MCF 10A (cell line): ENCODE measurements at regions not wholly inside any gene's neighbourhood (a gene's known extent, or its start where the extent isn't known, plus 50 kb on each side); places are given as distances from the start of the nearest gene placed in this dataset.

Experiments used
- BruUV-seq: library from RNA; stranded (reverse); fragments of 400-500 nt; replicated peaks from 2 replicates; lab custom pipeline; 2021; lab: Mats Ljungman, UMichigan
- CTCF ChIA-PET: fragments of 300-600 bp; sonication (Branson Sonifier 250); formaldehyde crosslinking; extraction: SDS; loops from one replicate; lab custom pipeline; 2021; ENCODE audit warnings: antibody characterized with exemption, inconsistent platforms; lab: Yijun Ruan, JAX
- POLR2A ChIA-PET: fragments of 300-600, 350-650 bp; sonication (Branson Sonifier 250); formaldehyde crosslinking; extraction: SDS; loops from one replicate; lab custom pipeline; 2020; ENCODE audit warnings: antibody characterized with exemption, inconsistent platforms; lab: Yijun Ruan, JAX
- DNase-seq: peaks from one replicate; pipeline ENCODE4 v3.0.0-alpha.2; 2018; ENCODE audit not compliant: unreplicated experiment
- H3K27ac Mint-ChIP-seq: one replicate; pipeline ENCODE4 v1.8.0; 2022; ENCODE audit warnings: mild to moderate bottlenecking, low read depth, mixed read lengths; ENCODE audit not compliant: unreplicated experiment
- H3K27me3 Mint-ChIP-seq: one replicate; pipeline ENCODE4 v1.8.0; 2022; ENCODE audit warnings: mixed read lengths; ENCODE audit not compliant: insufficient read depth, unreplicated experiment
- H3K36me3 Mint-ChIP-seq: one replicate; pipeline ENCODE4 v1.8.0; 2022; ENCODE audit warnings: mild to moderate bottlenecking, moderate library complexity, mixed read lengths; ENCODE audit not compliant: insufficient read depth, unreplicated experiment
- H3K4me1 Mint-ChIP-seq: one replicate; pipeline ENCODE4 v1.8.0; 2022; ENCODE audit warnings: mixed read lengths; ENCODE audit not compliant: insufficient read depth, unreplicated experiment
- H3K4me3 Mint-ChIP-seq: one replicate; pipeline ENCODE4 v1.8.0; 2022; ENCODE audit warnings: mild to moderate bottlenecking, moderate library complexity, mixed read lengths; ENCODE audit not compliant: unreplicated experiment
- H3K9me3 Mint-ChIP-seq: one replicate; pipeline ENCODE4 v1.8.0; 2022; ENCODE audit warnings: mixed read lengths; ENCODE audit not compliant: unreplicated experiment
- intact Hi-C: fragments of 100-400 bp; cut with micrococcal nuclease; formaldehyde crosslinking; loops from 2 replicates; pipeline ENCODE4 v1.14.1; 2022
- TF ChIP-seq, protein P1 (sequence below): fragments of 200-600 bp; IDR thresholded peaks from one replicate; pipeline ENCODE4 v1.8.0; 2022; ENCODE audit warnings: antibody characterized with exemption, mild to moderate bottlenecking; ENCODE audit not compliant: unreplicated experiment

DNA sequence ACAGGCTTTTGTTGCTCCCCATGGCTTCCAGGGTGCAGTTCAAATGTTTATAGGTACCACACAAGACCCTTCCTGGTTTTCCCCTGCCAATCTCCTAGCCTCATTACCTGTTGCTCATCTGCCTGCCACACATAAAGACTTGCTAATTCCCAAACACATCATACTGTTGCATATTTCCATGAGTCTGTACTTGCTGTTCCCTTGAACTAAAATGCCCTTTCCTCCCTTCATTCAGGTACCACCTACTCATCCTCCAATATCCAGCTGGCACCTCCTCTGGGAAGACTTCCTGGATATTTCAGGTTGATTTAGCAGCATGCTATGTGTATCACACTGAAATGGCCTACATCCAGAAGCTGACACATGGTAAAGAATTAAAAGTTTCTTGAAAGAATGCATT is 206.4 kb upstream of the NFE2L3 start:
- Mint-ChIP-seq H3K27me3 (no peaks in the 10 kb centered on the region), H3K27ac (no peak overlapping the region), H3K9me3 (no peaks in the 10 kb centered on the region), H3K4me1 (peaks cover 29% of the 10 kb centered on the region), H3K36me3 (no peaks in the 10 kb centered on the region), H3K4me3 (no peak overlapping the region)
- intact Hi-C loops = no loop called here
- ChIA-PET CTCF (interaction anchor here (0.6 to 1.3 kb wide), 4 partner anchors 48 to 166 kb away, joined by 3 read pairs; no protein-coding TSS in a partner anchor), POLR2A (interaction anchor here (0.6 to 1.3 kb wide), 5 partner anchors 14 to 529 kb away, joined by 3 to 4 read pairs (median 3); no protein-coding TSS in a partner anchor)
- TF ChIP-seq, protein P1, sequence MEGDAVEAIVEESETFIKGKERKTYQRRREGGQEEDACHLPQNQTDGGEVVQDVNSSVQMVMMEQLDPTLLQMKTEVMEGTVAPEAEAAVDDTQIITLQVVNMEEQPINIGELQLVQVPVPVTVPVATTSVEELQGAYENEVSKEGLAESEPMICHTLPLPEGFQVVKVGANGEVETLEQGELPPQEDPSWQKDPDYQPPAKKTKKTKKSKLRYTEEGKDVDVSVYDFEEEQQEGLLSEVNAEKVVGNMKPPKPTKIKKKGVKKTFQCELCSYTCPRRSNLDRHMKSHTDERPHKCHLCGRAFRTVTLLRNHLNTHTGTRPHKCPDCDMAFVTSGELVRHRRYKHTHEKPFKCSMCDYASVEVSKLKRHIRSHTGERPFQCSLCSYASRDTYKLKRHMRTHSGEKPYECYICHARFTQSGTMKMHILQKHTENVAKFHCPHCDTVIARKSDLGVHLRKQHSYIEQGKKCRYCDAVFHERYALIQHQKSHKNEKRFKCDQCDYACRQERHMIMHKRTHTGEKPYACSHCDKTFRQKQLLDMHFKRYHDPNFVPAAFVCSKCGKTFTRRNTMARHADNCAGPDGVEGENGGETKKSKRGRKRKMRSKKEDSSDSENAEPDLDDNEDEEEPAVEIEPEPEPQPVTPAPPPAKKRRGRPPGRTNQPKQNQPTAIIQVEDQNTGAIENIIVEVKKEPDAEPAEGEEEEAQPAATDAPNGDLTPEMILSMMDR = no peak
- BruUV-seq = no TSS peak
- DNase-seq = no peak

DNA sequence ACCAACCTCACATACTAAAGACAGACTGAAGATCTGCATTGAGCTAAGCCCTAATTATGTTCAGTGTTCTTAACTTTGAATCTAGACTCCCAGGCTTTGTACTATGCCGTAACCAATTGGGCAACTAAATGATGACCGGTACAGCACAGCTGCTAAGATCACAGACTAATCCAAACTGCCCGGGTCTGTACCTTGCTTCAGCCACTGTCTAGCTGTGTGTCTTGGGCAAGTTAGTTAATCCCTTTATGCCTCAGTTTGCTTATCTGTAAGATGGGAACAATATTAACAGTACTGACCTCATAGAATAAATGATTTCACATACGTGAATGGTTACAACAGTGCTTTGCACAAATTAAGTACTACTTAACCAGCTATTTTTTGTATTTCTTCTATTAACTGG is 205.8 kb upstream of the NFE2L3 start:
- Mint-ChIP-seq H3K4me3 (no peak overlapping the region), H3K27ac (no peak overlapping the region), H3K36me3 (no peaks in the 10 kb centered on the region), H3K4me1 (peaks cover 24% of the 10 kb centered on the region), H3K27me3 (no peaks in the 10 kb centered on the region), H3K9me3 (no peaks in the 10 kb centered on the region)
- DNase-seq = no peak
- intact Hi-C loops = no loop called here
- no TSS peak for BruUV-seq
- TF ChIP-seq, protein P1 = no peak
- POLR2A ChIA-PET = interaction anchor here (1.0 to 1.3 kb wide), 5 partner anchors 14 to 251 kb away, joined by 3 to 4 read pairs (median 3); no protein-coding TSS in a partner anchor
- CTCF ChIA-PET = interaction anchor here (0.6 to 1.5 kb wide), 8 partner anchors 19 to 252 kb away, joined by 3 to 5 read pairs (median 3); no protein-coding TSS in a partner anchor

DNA sequence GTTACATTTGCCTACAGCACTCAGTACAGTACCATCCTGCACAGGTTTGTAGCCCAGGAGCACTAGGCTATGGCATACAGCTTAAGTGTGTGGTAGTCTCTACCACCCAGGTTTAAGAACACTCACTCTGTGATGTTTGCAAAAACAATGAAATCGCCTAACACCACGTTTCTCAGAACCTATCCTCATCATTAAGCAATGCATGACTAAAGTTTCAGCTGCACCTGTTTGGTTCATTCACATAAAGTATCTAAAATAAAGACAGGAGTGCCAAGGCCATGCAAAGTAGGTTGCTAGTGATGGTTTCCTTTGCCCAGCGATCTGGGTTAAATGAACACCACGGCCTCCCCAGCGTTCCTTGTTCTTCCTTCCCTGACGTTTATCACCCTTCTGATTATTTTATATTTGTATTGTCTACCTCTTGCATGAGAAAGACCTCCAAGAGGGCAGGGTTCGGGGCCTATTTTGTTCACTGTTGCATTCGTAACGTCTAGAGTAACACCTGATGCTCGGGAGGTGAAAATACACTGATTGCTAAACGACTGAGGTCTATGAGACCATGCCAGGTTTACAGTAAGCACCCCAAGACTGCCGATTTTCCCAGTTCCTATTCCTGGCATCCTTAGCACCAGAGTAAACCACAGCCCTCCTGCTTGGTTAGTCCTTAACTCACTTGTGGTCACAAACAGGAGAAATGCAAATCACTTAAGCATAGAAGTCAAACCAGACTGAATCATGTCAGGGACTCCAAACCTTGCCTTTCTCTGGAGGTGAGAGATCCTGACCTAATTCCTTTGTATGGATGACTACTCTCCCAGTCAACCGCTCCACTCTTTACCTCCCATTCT is 204.1 kb upstream of the NFE2L3 start:
- TF ChIP-seq, protein P1 = no peak
- ChIA-PET POLR2A (interaction anchor here (1.2 kb wide), 1 partner anchor 249 kb away, joined by 3 read pairs; no protein-coding TSS in a partner anchor), CTCF (interaction anchor here (0.6 to 1.4 kb wide), 3 partner anchors 53 to 180 kb away, joined by 3 to 5 read pairs (median 4); no protein-coding TSS in a partner anchor)
- intact Hi-C loops = no loop called here
- H3K27me3 Mint-ChIP-seq = no peaks in the 10 kb centered on the region
- no peak overlapping the region for H3K4me3 Mint-ChIP-seq
- no peak for DNase-seq
- BruUV-seq = no TSS peak
- H3K9me3 Mint-ChIP-seq = no peaks in the 10 kb centered on the region
- H3K27ac Mint-ChIP-seq = no peak overlapping the region
- no peaks in the 10 kb centered on the region for H3K36me3 Mint-ChIP-seq
- H3K4me1 Mint-ChIP-seq = peaks cover 24% of the 10 kb centered on the region
